ENCODE measurements at regions not wholly inside any gene's neighbourhood (a gene's known extent, or its start where the extent isn't known, plus 50 kb on each side); places are given as distances from the start of the nearest gene placed in this dataset.
A peak's percentile ranks its signal among the peaks of the same experiment; 100 is the strongest.

DNA sequence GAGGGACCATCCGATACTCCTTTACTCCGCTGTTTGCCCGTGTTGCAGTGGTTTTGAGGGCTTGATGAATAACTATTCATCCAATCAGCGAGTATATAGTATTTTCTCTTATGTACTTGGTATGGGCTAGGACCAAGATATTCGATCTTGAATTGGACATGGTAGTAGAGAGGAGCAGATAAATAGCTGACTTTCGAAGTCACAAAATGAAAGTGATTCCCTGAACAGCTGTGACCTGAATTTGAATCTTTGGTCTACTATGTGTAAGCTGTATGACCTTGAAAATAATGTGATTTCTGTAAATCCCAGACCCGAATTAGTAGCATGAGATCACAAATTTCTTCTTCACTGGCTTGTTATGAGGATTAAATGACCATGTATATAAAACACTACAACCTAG, 134.4 kb downstream of the TUSC1 start:
- intact Hi-C loops (cut with DNase I), result no loop called here
- DNase-seq (ENCODE audit: low spot score in 2 of 2), result no peak
- no peaks in the 10 kb centered on the region for H3K9me3 ChIP-seq
- no peak overlapping the region for H3K4me3 ChIP-seq
- no peaks in the 10 kb centered on the region for H3K4me1 ChIP-seq
- TF ChIP-seq, protein P1, sequence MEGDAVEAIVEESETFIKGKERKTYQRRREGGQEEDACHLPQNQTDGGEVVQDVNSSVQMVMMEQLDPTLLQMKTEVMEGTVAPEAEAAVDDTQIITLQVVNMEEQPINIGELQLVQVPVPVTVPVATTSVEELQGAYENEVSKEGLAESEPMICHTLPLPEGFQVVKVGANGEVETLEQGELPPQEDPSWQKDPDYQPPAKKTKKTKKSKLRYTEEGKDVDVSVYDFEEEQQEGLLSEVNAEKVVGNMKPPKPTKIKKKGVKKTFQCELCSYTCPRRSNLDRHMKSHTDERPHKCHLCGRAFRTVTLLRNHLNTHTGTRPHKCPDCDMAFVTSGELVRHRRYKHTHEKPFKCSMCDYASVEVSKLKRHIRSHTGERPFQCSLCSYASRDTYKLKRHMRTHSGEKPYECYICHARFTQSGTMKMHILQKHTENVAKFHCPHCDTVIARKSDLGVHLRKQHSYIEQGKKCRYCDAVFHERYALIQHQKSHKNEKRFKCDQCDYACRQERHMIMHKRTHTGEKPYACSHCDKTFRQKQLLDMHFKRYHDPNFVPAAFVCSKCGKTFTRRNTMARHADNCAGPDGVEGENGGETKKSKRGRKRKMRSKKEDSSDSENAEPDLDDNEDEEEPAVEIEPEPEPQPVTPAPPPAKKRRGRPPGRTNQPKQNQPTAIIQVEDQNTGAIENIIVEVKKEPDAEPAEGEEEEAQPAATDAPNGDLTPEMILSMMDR (IDR thresholded peaks at IDR 0.05), result no peak
- H3K36me3 ChIP-seq, result no peaks in the 10 kb centered on the region
- no peak overlapping the region for H3K27ac ChIP-seq
- no peaks in the 10 kb centered on the region for H3K27me3 ChIP-seq

DNA sequence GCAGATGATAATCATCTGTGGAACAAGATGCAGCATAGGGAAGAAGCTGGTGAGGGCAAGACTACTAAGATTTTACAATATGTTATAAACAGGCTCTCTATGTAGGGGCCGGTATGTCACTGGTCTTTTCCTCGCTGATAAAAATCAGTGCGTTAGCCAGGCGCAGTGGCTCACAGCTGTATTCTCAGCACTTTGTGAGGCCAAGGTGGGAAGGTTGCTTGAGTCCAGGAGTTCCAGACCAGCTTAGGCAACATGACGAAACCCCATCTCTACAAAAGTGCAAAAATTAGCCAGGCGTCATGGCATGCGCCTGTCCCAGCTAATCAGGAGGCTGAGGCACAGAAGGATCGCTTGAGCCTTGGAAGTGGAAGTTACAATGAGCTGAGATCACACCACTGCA, 135.9 kb downstream of the TUSC1 start:
- Histone ChIP-seq H3K4me3 (no peak overlapping the region), H3K9me3 (no peaks in the 10 kb centered on the region), H3K4me1 (peaks cover 0 to 6% of the 10 kb centered on the region in 2 donors), H3K27me3 (no peaks in the 10 kb centered on the region), H3K27ac (no peak overlapping the region), H3K36me3 (no peaks in the 10 kb centered on the region)
- TF ChIP-seq, protein P1 (IDR thresholded peaks at IDR 0.05), result no peak
- intact Hi-C loops (cut with DNase I), result no loop called here
- no peak for DNase-seq (ENCODE audit: low spot score in 2 of 2)

DNA sequence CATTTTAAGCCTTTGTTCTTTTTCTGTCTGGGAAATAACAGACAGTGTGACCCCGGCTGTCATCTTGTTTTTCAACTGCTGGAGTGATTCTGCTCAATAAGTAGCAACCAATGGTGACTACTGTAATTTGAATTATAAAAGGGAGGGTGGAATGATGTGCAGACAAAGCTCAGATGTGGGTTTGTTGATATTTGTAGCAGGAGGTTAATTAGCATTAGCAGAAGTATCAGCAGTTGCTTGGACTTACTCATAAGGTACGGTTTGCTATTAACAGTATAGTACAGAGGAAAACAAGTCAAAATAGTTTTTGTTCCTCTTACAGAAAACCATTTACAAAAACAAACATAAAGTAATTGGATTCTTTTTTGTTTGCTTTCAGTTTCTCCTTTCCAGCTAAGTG, 140.4 kb downstream of the TUSC1 start:
- H3K36me3 ChIP-seq, result no peaks in the 10 kb centered on the region
- no peak for DNase-seq (ENCODE audit: low spot score in 2 of 2)
- TF ChIP-seq, protein P1 (IDR thresholded peaks at IDR 0.05), result no peak
- no peaks in the 10 kb centered on the region for H3K9me3 ChIP-seq
- no peak overlapping the region for H3K4me3 ChIP-seq
- peak overlapping the region in 1 of 2 donors; percentile 32 for H3K27ac ChIP-seq
- H3K4me1 ChIP-seq, result peaks cover 0 to 6% of the 10 kb centered on the region in 2 donors
- intact Hi-C loops (cut with DNase I), result no loop called here
- no peaks in the 10 kb centered on the region for H3K27me3 ChIP-seq

DNA sequence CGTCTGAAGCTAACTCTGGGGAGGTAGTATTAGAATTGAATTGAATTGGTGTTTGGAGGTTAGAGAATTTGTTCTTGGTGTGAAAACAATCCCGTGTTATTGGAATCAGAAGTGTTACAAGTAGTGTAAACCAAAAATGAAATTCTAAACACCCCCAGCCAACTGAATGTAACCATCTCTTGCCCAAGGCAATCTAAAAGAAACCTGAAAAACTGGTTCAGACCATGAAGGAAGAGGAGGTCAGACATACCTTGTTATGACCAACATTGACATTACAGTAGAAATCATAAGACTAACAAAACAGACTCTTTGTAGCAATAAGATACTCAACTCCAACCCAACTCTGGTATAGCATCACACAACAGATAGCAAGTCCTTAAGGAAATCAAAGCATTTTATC, 159.0 kb downstream of the TUSC1 start:
- no peaks in the 10 kb centered on the region for H3K27me3 ChIP-seq
- no peaks in the 10 kb centered on the region for H3K4me1 ChIP-seq
- no peaks in the 10 kb centered on the region for H3K36me3 ChIP-seq
- H3K27ac ChIP-seq, result no peak overlapping the region
- no peak overlapping the region for H3K4me3 ChIP-seq
- no peaks in the 10 kb centered on the region for H3K9me3 ChIP-seq
- TF ChIP-seq, protein P1 (IDR thresholded peaks at IDR 0.05), result no peak
- DNase-seq (ENCODE audit: low spot score in 2 of 2), result no peak
- intact Hi-C loops (cut with DNase I), result no loop called here

DNA sequence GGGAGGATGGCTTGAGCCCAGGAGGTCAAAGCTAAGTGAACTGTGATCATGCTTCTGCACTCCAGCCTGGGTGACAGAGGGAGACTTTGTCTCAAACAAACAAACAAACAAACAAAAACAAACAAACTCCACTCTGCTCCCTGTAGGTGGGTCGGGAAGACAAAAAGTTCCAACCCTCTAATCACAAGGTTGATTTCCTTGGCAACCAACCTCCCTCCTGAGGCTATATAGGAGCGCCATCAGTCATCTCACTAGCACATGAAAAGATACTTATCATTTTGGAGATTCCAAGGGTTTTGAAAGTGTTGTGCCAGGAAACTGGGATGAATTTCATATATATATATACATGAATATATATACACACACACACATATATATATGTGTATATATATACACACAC, 160.5 kb downstream of the TUSC1 start:
- intact Hi-C loops (cut with DNase I), result no loop called here
- no peak overlapping the region for H3K27ac ChIP-seq

More for the DNA sequence above, 160.5 kb downstream of the TUSC1 start:
- DNase-seq (ENCODE audit: low spot score in 2 of 2), result no peak
- no peak overlapping the region for H3K4me3 ChIP-seq
- TF ChIP-seq, protein P1 (IDR thresholded peaks at IDR 0.05), result no peak
- no peaks in the 10 kb centered on the region for H3K4me1 ChIP-seq
- H3K27me3 ChIP-seq, result no peaks in the 10 kb centered on the region
- no peaks in the 10 kb centered on the region for H3K9me3 ChIP-seq
- no peaks in the 10 kb centered on the region for H3K36me3 ChIP-seq

Measured in ascending aorta (tissue), 2 donors.